GM23338 (cell line): ENCODE measurements at regions not wholly inside any gene's neighbourhood (a gene's known extent, or its start where the extent isn't known, plus 50 kb on each side); places are given as distances from the start of the nearest gene placed in this dataset.

ENCODE experiments used
- ATAC-seq: fragments of 200-7000 bp; cut with Tn5 transposase; 3 replicates; pipeline ENCODE4 v1.9.1; 2020
- DNase-seq: peaks from one replicate; pipeline ENCODE4 v3.0.0-alpha.2; 2015; ENCODE audit warnings: low spot score
- H2AFZ ChIP-seq: fragments of 200-600 bp; sonication (generic); 2 replicates; pipeline ENCODE4 v1.8.0; 2016; ENCODE audit warnings: antibody characterized with exemption, mild to moderate bottlenecking, moderate library complexity
- H3F3A ChIP-seq: fragments of 200-600 bp; sonication (generic); replicated peaks from 2 replicates; pipeline ENCODE4 v1.8.0; 2017; ENCODE audit warnings: antibody characterized with exemption, mixed run types, low read depth
- H3K27ac ChIP-seq: fragments of 200-600 bp; sonication (generic); 2 replicates; pipeline ENCODE4 v1.6.1; 2016; ENCODE audit warnings: low read depth
- H3K27me3 ChIP-seq: fragments of 200-600 bp; sonication (generic); 2 replicates; pipeline ENCODE4 v1.8.0; 2016; ENCODE audit warnings: mild to moderate bottlenecking, mixed run types, moderate library complexity; ENCODE audit not compliant: insufficient read depth
- H3K36me3 ChIP-seq: fragments of 200-600 bp; sonication (generic); 2 replicates; pipeline ENCODE4 v1.8.0; 2016; ENCODE audit warnings: mild to moderate bottlenecking; ENCODE audit not compliant: insufficient read depth
- H3K4me1 ChIP-seq: fragments of 200-600 bp; sonication (generic); 2 replicates; pipeline ENCODE4 v1.8.0; 2016; ENCODE audit warnings: mild to moderate bottlenecking, moderate library complexity; ENCODE audit not compliant: insufficient read depth
- H3K4me2 ChIP-seq: fragments of 200-600 bp; sonication (generic); 2 replicates; pipeline ENCODE4 v1.7.1; 2017; ENCODE audit warnings: mixed run types
- H3K4me3 ChIP-seq: fragments of 200-600 bp; sonication (generic); 2 replicates; pipeline ENCODE4 v1.6.1; 2016; ENCODE audit warnings: mixed run types
- H3K79me2 ChIP-seq: fragments of 200-600 bp; sonication (generic); replicated peaks from 2 replicates; pipeline ENCODE4 v1.8.0; 2017; ENCODE audit warnings: mild to moderate bottlenecking; ENCODE audit not compliant: insufficient read depth
- H3K9me2 ChIP-seq: fragments of 200-600 bp; sonication (generic); 2 replicates; pipeline ENCODE4 v1.8.0; 2017; ENCODE audit not compliant: insufficient read depth
- H4K20me1 ChIP-seq: fragments of 200-600 bp; sonication (generic); replicated peaks from 2 replicates; pipeline ENCODE4 v1.8.0; 2017; ENCODE audit warnings: mild to moderate bottlenecking; ENCODE audit not compliant: insufficient read depth
- H3K27ac Mint-ChIP-seq: 2 replicates; pipeline ENCODE4 v1.8.0; 2020; ENCODE audit warnings: inconsistent platforms, mild to moderate bottlenecking, moderate library complexity, mixed read lengths
- H3K27me3 Mint-ChIP-seq: 3 replicates; pipeline ENCODE4 v1.8.0; 2022; ENCODE audit warnings: low read depth, mild to moderate bottlenecking, moderate library complexity, mixed read lengths, inconsistent platforms; ENCODE audit not compliant: insufficient read depth, poor library complexity
- H3K36me3 Mint-ChIP-seq: 3 replicates; pipeline ENCODE4 v1.8.0; 2021; ENCODE audit warnings: low read depth, mild to moderate bottlenecking, inconsistent platforms, moderate library complexity, mixed read lengths
- H3K4me1 Mint-ChIP-seq: 3 replicates; pipeline ENCODE4 v1.8.0; 2020; ENCODE audit warnings: mild to moderate bottlenecking, inconsistent platforms, mixed read lengths
- H3K4me3 Mint-ChIP-seq: 3 replicates; pipeline ENCODE4 v1.8.0; 2021; ENCODE audit warnings: moderate library complexity, mild to moderate bottlenecking, inconsistent platforms, mixed read lengths
- H3K9me3 Mint-ChIP-seq: 3 replicates; pipeline ENCODE4 v1.8.0; 2020; ENCODE audit warnings: moderate library complexity, mild to moderate bottlenecking, inconsistent platforms, mixed read lengths
- EZH2phosphoT487 ChIP-seq: fragments of 200-600 bp; sonication (generic); IDR thresholded peaks from one replicate; pipeline ENCODE4 v1.8.1; 2018; ENCODE audit warnings: antibody characterized with exemption; ENCODE audit not compliant: unreplicated experiment
- POLR2AphosphoS5 ChIP-seq: IDR thresholded peaks from 2 replicates; pipeline ENCODE4 v1.6.1; 2016; ENCODE audit warnings: antibody characterized with exemption, low read depth
- ZNF331 ChIP-seq: fragments of 250-450 bp; sonication (Bioruptor Pico); IDR thresholded peaks from 2 replicates; pipeline ENCODE4 v1.5.0; 2020; ENCODE audit warnings: low read depth, mild to moderate bottlenecking, moderate library complexity
- ZNF462 ChIP-seq: fragments of 250-450 bp; sonication (Bioruptor Pico); IDR thresholded peaks from 2 replicates; pipeline ENCODE4 v1.5.0; 2020; ENCODE audit warnings: mild to moderate bottlenecking, moderate library complexity
- TF ChIP-seq, protein P1 (sequence below): IDR thresholded peaks from one replicate; pipeline ENCODE4 v1.6.1; 2018; ENCODE audit warnings: antibody characterized with exemption; ENCODE audit not compliant: unreplicated experiment
- TF ChIP-seq, protein P2 (sequence below), 2 experiments: fragments of 200-600 bp in 1 of 2; sonication (generic) in 1 of 2; conservative IDR thresholded peaks; 2 replicates each; pipeline versions ENCODE4 v1.5.1 to v1.6.1; 2016 to 2017; ENCODE audit warnings: antibody characterized with exemption in 2 of 2, low read depth in 2 of 2, mild to moderate bottlenecking in 2 of 2, moderate library complexity in 1 of 2
- TF ChIP-seq, protein P3 (sequence below): IDR thresholded peaks from 2 replicates; pipeline ENCODE4 v1.6.1; 2016; ENCODE audit warnings: antibody characterized with exemption

GRCh38 chr6:103344554-103345163 is 1515.1 kb downstream of the HACE1 start:
- Histone ChIP-seq H3K4me2 (no peak overlapping the region), H2AFZ (no peak overlapping the region), H3K36me3 (no peaks in the 10 kb centered on the region), H3K4me1 (no peaks in the 10 kb centered on the region), H4K20me1 (no peaks in the 10 kb centered on the region), H3F3A (no peaks in the 10 kb centered on the region), H3K79me2 (no peaks in the 10 kb centered on the region), H3K9me2 (no peaks in the 10 kb centered on the region), H3K4me3 (no peak overlapping the region), H3K27me3 (no peaks in the 10 kb centered on the region), H3K27ac (no peak overlapping the region)
- Mint-ChIP-seq H3K27ac (no peak overlapping the region), H3K27me3 (no peaks in the 10 kb centered on the region), H3K4me1 (no peaks in the 10 kb centered on the region), H3K36me3 (no peaks in the 10 kb centered on the region), H3K9me3 (no peaks in the 10 kb centered on the region), H3K4me3 (no peak overlapping the region)
- DNase-seq (no peak), ATAC-seq (no peak)
- TF ChIP-seq ZNF331 (CRISPR knock-in tag) (no peak), EZH2phosphoT487 (no peak), ZNF462 (no peak), POLR2AphosphoS5 (no peak)
- TF ChIP-seq, protein P1, sequence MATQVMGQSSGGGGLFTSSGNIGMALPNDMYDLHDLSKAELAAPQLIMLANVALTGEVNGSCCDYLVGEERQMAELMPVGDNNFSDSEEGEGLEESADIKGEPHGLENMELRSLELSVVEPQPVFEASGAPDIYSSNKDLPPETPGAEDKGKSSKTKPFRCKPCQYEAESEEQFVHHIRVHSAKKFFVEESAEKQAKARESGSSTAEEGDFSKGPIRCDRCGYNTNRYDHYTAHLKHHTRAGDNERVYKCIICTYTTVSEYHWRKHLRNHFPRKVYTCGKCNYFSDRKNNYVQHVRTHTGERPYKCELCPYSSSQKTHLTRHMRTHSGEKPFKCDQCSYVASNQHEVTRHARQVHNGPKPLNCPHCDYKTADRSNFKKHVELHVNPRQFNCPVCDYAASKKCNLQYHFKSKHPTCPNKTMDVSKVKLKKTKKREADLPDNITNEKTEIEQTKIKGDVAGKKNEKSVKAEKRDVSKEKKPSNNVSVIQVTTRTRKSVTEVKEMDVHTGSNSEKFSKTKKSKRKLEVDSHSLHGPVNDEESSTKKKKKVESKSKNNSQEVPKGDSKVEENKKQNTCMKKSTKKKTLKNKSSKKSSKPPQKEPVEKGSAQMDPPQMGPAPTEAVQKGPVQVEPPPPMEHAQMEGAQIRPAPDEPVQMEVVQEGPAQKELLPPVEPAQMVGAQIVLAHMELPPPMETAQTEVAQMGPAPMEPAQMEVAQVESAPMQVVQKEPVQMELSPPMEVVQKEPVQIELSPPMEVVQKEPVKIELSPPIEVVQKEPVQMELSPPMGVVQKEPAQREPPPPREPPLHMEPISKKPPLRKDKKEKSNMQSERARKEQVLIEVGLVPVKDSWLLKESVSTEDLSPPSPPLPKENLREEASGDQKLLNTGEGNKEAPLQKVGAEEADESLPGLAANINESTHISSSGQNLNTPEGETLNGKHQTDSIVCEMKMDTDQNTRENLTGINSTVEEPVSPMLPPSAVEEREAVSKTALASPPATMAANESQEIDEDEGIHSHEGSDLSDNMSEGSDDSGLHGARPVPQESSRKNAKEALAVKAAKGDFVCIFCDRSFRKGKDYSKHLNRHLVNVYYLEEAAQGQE: no peak
- TF ChIP-seq, protein P2, sequence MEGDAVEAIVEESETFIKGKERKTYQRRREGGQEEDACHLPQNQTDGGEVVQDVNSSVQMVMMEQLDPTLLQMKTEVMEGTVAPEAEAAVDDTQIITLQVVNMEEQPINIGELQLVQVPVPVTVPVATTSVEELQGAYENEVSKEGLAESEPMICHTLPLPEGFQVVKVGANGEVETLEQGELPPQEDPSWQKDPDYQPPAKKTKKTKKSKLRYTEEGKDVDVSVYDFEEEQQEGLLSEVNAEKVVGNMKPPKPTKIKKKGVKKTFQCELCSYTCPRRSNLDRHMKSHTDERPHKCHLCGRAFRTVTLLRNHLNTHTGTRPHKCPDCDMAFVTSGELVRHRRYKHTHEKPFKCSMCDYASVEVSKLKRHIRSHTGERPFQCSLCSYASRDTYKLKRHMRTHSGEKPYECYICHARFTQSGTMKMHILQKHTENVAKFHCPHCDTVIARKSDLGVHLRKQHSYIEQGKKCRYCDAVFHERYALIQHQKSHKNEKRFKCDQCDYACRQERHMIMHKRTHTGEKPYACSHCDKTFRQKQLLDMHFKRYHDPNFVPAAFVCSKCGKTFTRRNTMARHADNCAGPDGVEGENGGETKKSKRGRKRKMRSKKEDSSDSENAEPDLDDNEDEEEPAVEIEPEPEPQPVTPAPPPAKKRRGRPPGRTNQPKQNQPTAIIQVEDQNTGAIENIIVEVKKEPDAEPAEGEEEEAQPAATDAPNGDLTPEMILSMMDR (conservative IDR thresholded peaks at IDR 0.05; ENCODE audit: low read depth in 2 of 2): no peak
- TF ChIP-seq, protein P3, sequence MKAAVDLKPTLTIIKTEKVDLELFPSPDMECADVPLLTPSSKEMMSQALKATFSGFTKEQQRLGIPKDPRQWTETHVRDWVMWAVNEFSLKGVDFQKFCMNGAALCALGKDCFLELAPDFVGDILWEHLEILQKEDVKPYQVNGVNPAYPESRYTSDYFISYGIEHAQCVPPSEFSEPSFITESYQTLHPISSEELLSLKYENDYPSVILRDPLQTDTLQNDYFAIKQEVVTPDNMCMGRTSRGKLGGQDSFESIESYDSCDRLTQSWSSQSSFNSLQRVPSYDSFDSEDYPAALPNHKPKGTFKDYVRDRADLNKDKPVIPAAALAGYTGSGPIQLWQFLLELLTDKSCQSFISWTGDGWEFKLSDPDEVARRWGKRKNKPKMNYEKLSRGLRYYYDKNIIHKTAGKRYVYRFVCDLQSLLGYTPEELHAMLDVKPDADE: no peak
